Kidney epithelial cell (primary cell): ENCODE measurements at regions not wholly inside any gene's neighbourhood (a gene's known extent, or its start where the extent isn't known, plus 50 kb on each side); places are given as distances from the start of the nearest gene placed in this dataset.

Experiments used
- DNase-seq: peaks from one replicate; pipeline ENCODE4 v3.0.0-alpha.2; 2010; ENCODE audit warnings: low read depth
- H3K27me3 ChIP-seq: 2 replicates; pipeline ENCODE4 v1.6.0; 2011; ENCODE audit warnings: low read length; ENCODE audit not compliant: control insufficient read depth, insufficient read depth
- H3K36me3 ChIP-seq: 2 replicates; pipeline ENCODE4 v1.5.1; 2011; ENCODE audit warnings: low read length; ENCODE audit not compliant: control insufficient read depth, insufficient read depth
- H3K4me3 ChIP-seq: 2 replicates; pipeline ENCODE4 v1.5.1; 2011; ENCODE audit warnings: low read depth, mild to moderate bottlenecking, control low read depth, low read length
- CTCF ChIP-seq: IDR thresholded peaks from 2 replicates; pipeline ENCODE4 v1.5.1; 2011; ENCODE audit warnings: mild to moderate bottlenecking, moderate library complexity, low read length, control low read depth, inconsistent platforms; ENCODE audit not compliant: insufficient read depth, poor library complexity, severe bottlenecking

GRCh38 chr1:193658081-193658480 is 471.7 kb upstream of the B3GALT2 start:
- no peaks in the 10 kb centered on the region for H3K27me3 ChIP-seq
- no peak for TF ChIP-seq CTCF
- no peaks in the 10 kb centered on the region for H3K36me3 ChIP-seq
- no peak for DNase-seq
- no peak overlapping the region for H3K4me3 ChIP-seq

GRCh38 chr1:193657552-193657951 is 471.1 kb upstream of the B3GALT2 start:
- Histone ChIP-seq H3K36me3 (no peaks in the 10 kb centered on the region), H3K27me3 (no peaks in the 10 kb centered on the region), H3K4me3 (no peak overlapping the region)
- DNase-seq: no peak
- no peak for TF ChIP-seq CTCF

- TF ChIP-seq CTCF: no peak
- no peaks in the 10 kb centered on the region for H3K36me3 ChIP-seq
- no peak overlapping the region for H3K4me3 ChIP-seq
- no peaks in the 10 kb centered on the region for H3K27me3 ChIP-seq
- no peak for DNase-seq
Measured at GRCh38 chr1:193656841-193657240, 470.4 kb upstream of the B3GALT2 start.

- H3K36me3 ChIP-seq: no peaks in the 10 kb centered on the region
- no peak for DNase-seq
- H3K27me3 ChIP-seq: no peaks in the 10 kb centered on the region
- no peak for TF ChIP-seq CTCF
- H3K4me3 ChIP-seq: no peak overlapping the region
Measured at GRCh38 chr1:193654951-193655735, 468.7 kb upstream of the B3GALT2 start.

- TF ChIP-seq CTCF: no peak
- Histone ChIP-seq H3K27me3 (no peaks in the 10 kb centered on the region), H3K36me3 (no peaks in the 10 kb centered on the region), H3K4me3 (no peak overlapping the region)
- DNase-seq: no peak
Measured at GRCh38 chr1:193649587-193649986, 463.2 kb upstream of the B3GALT2 start.

- peak; percentile 4 for DNase-seq
- Histone ChIP-seq H3K4me3 (no peak overlapping the region), H3K27me3 (no peaks in the 10 kb centered on the region), H3K36me3 (no peaks in the 10 kb centered on the region)
- no peak for TF ChIP-seq CTCF
Measured at GRCh38 chr1:193634876-193635275, 448.5 kb upstream of the B3GALT2 start.
